ENCODE measurements at regions not wholly inside any gene's neighbourhood (a gene's known extent, or its start where the extent isn't known, plus 50 kb on each side); places are given as distances from the start of the nearest gene placed in this dataset.

GRCh38 chr9:119739476-119739875 lies 370.2 kb upstream of the BRINP1 start:
- TF ChIP-seq CTCF (IDR thresholded peaks at IDR 0.05; ENCODE audit: low read depth, low read length, missing control alignments): no peak
- H3K4me3 ChIP-seq (ENCODE audit: low read depth, low read length): no peak overlapping the region
- DNase-seq (ENCODE audit: low read depth): no peak

- peak; percentile 15 for DNase-seq (ENCODE audit: low read depth)
- no peak for TF ChIP-seq CTCF (IDR thresholded peaks at IDR 0.05; ENCODE audit: low read depth, low read length, missing control alignments)
- H3K4me3 ChIP-seq (ENCODE audit: low read depth, low read length): no peak overlapping the region
Measured at GRCh38 chr9:119736491-119737454, 367.5 kb upstream of the BRINP1 start.

GRCh38 chr9:119727988-119728387 lies 358.8 kb upstream of the BRINP1 start:
- no peak for TF ChIP-seq CTCF (IDR thresholded peaks at IDR 0.05; ENCODE audit: low read depth, low read length, missing control alignments)
- H3K4me3 ChIP-seq (ENCODE audit: low read depth, low read length): no peak overlapping the region
- DNase-seq (ENCODE audit: low read depth): no peak

GRCh38 chr9:119726035-119726434 lies 356.8 kb upstream of the BRINP1 start:
- H3K4me3 ChIP-seq (ENCODE audit: low read depth, low read length): no peak overlapping the region
- no peak for TF ChIP-seq CTCF (IDR thresholded peaks at IDR 0.05; ENCODE audit: low read depth, low read length, missing control alignments)
- DNase-seq (ENCODE audit: low read depth): no peak

- no peak for TF ChIP-seq CTCF (IDR thresholded peaks at IDR 0.05; ENCODE audit: low read depth, low read length, missing control alignments)
- DNase-seq (ENCODE audit: low read depth): no peak
- no peak overlapping the region for H3K4me3 ChIP-seq (ENCODE audit: low read depth, low read length)
Measured at GRCh38 chr9:119722384-119722783, 353.1 kb upstream of the BRINP1 start.

- H3K4me3 ChIP-seq (ENCODE audit: low read depth, low read length): no peak overlapping the region
- no peak for TF ChIP-seq CTCF (IDR thresholded peaks at IDR 0.05; ENCODE audit: low read depth, low read length, missing control alignments)
- DNase-seq (ENCODE audit: low read depth): no peak
Measured at GRCh38 chr9:119712325-119712724, 343.1 kb upstream of the BRINP1 start.

GRCh38 chr9:119709431-119709830 lies 340.2 kb upstream of the BRINP1 start:
- no peak for DNase-seq (ENCODE audit: low read depth)
- H3K4me3 ChIP-seq (ENCODE audit: low read depth, low read length): no peak overlapping the region
- no peak for TF ChIP-seq CTCF (IDR thresholded peaks at IDR 0.05; ENCODE audit: low read depth, low read length, missing control alignments)
